ENCODE measurements at regions not wholly inside any gene's neighbourhood (a gene's known extent, or its start where the extent isn't known, plus 50 kb on each side); places are given as distances from the start of the nearest gene placed in this dataset.
"Not testable (repeated sequence)": the region's sequence is repeated elsewhere in the genome, so short reads cannot be mapped to it uniquely, and the experiment has no call there.

DNA sequence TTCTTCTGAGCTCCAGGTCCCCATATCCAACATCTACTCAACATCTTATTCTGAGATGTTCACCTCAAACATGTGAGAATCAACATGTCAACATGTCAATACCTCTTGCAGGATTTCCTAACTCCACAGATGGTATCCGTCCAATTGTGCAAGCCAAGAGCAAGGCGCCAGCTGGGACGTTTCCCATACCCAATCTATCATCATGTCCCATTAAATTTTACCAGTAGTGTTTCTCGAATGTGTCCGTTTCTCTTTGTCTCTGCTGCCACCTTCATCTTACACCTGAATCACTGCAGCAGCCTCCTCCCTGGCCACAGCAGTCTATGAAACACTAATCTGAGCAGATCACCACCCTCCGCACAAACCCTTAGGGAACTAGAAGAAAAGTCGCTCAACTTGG lies 78.0 kb upstream of the RPS6KA2 start:
- no peak for DNase-seq (ENCODE audit: extremely low read depth, low read depth, low spot score)

DNA sequence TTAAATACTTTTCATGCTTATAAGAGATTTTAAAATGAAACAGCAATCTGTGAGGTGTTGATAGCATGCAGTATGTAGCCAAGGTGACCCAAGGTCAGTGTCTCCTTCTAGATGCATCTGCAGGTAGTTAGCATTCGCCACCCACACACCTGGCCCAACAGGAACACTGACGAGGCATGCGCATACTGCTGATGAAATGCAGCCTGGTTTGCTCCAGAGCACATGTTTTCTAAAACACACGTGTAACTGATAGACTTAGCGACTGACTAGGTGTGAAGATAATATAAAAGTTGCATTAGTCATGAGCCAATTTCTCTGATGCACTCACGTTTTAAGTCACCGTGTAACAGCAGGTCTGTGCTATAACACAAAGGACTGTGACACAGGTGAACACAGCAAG lies 77.1 kb upstream of the RPS6KA2 start:
- no peak for DNase-seq (ENCODE audit: extremely low read depth, low read depth, low spot score)

- DNase-seq (ENCODE audit: extremely low read depth, low read depth, low spot score): no peak
These were observed 76.2 kb upstream of the RPS6KA2 start for GRCh38 chr6:166703149-166703710.

- not testable (repeated sequence) for DNase-seq (ENCODE audit: extremely low read depth, low read depth, low spot score)
These were observed 74.4 kb upstream of the RPS6KA2 start for GRCh38 chr6:166701424-166701823.

- not testable (repeated sequence) for DNase-seq (ENCODE audit: extremely low read depth, low read depth, low spot score)
These were observed 73.8 kb upstream of the RPS6KA2 start for GRCh38 chr6:166700871-166701270.

- DNase-seq (ENCODE audit: extremely low read depth, low read depth, low spot score): no peak
These were observed 70.1 kb upstream of the RPS6KA2 start for GRCh38 chr6:166697113-166697512.

- DNase-seq (ENCODE audit: extremely low read depth, low read depth, low spot score): no peak
These were observed 66.8 kb upstream of the RPS6KA2 start for GRCh38 chr6:166693880-166694279.

DNA sequence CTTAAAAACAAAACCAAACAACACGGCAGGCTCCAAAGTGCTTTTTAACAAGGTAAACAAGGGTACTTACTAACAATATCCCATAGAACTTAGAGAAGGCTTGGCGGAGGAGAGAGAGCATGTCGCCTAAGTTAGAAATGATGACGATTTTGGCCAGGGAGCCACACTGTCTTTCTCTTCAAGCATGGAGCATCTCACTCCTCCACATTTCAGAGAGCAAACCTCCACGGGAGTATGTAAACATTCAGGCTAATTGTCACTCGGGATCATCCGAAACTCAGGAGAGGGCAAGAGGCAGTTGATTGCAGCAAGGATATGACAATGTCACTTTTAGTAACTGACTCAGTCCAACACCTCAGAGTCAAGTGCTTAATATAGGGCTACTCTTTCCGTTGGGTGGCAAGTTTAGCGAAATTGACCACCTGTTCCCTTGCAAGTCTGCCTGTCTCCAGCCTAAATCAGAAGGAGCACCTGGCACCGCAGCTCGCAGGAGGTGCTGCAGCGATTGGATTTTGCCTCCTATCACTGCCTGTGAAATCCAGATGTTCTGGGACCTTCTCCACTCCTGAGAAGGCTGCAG lies 65.8 kb upstream of the RPS6KA2 start:
- no peak for DNase-seq (ENCODE audit: extremely low read depth, low read depth, low spot score)

DNA sequence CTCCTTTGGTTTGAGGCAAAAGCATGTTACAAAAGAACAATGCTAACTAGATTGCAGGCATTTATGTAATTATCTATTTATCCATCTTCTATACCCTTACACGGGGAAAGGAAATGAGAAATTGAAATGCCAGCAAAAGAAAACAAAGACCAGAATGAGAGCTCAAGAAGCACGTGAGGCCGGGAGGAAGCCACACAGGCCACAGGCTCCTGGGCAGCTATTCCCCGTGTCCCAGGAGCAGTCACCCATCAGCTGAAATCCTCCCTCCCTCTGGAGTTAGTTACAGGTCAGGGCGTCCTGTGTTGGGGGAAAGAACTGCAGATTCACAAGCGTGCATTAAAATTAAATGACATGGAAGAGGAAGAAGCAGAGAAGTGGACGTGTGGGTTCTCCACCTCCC lies 64.7 kb upstream of the RPS6KA2 start:
- DNase-seq (ENCODE audit: extremely low read depth, low read depth, low spot score): no peak

- no peak for DNase-seq (ENCODE audit: extremely low read depth, low read depth, low spot score)
These were observed 64.1 kb upstream of the RPS6KA2 start for GRCh38 chr6:166691199-166691598.

DNA sequence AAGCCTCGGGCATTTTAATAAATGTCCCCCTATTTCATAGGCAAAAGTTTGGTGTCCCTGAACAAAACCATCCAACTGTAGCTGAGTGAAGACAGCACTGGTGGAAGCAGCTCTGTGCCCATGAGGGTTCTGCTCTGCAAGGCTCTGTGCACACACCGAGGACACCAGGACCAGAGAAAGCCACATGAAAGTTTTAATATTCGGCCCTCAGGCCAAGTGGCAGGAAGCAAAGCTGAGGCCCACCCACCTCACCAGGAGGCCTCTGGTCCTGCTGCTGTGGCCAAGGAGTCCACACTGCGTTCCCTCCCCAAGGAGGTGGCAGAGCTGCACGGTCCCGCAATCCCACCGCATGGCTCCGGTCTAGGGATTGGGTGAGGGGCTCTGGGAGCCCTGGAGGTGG lies 62.6 kb upstream of the RPS6KA2 start:
- no peak for DNase-seq (ENCODE audit: extremely low read depth, low read depth, low spot score)

DNA sequence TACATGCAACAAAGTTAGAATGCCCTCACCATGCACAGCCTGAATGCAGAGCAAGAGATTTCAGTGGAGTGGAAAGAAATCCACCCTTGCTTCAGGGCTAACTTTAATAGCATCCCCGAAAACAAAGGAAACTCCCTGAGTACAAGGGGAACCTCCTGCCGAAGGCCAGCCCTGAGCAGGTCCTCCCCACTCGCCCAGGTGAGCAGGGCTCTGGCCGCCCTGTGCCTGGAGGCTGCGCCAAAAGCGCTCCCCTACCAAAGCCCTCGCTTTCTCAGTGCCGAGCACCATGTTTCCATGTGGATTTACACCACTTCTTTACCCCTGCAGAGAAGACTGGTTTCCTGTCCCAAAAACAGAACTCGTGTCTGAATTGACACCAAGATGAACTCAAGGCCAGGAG lies 61.9 kb upstream of the RPS6KA2 start:
- no peak for DNase-seq (ENCODE audit: extremely low read depth, low read depth, low spot score)

GRCh38 chr6:166687879-166688205 lies 60.8 kb upstream of the RPS6KA2 start:
- DNase-seq (ENCODE audit: extremely low read depth, low read depth, low spot score): no peak

DNA sequence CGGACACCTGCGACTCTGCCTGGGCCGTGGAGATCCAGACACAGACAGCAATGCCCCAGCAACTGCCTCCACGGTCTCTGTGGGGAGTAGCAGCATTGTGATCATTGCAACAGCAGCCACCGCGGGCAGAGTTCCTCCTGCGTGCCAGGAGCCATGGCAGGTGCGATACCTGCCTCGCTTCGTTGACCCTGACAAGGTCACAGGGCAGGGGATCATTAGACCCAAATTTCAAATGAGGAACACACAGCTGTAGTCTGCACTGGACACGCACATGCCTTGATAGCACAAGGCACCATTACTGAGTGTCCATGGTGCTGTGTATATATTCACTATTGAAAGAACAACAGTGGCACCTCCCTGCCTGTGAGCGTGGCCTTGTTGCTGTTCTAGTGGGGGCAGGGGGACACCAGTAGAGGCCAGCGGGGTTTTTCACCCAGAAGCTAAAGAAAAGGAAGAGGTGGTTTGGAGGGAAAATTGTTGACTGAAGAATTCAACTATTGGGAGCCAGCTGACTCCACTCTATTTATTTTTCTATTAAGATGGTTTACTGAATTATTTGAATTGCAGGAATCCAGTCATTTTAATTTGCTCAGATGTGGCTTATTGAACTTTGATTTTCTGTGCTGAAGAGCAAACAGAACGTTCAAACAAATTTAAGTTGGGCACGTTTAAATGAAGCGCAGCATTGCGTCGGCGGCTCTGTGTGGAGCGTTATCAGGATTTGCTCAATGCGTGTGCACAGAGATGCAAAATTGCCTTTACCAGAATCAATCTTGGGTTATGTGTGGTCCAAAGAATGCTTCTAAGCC lies 60.2 kb upstream of the RPS6KA2 start:
- no peak for DNase-seq (ENCODE audit: extremely low read depth, low read depth, low spot score)

- no peak for DNase-seq (ENCODE audit: extremely low read depth, low read depth, low spot score)
These were observed 59.3 kb upstream of the RPS6KA2 start for GRCh38 chr6:166686317-166686716.

GRCh38 chr6:166684866-166685265 lies 57.8 kb upstream of the RPS6KA2 start:
- no peak for DNase-seq (ENCODE audit: extremely low read depth, low read depth, low spot score)

DNA sequence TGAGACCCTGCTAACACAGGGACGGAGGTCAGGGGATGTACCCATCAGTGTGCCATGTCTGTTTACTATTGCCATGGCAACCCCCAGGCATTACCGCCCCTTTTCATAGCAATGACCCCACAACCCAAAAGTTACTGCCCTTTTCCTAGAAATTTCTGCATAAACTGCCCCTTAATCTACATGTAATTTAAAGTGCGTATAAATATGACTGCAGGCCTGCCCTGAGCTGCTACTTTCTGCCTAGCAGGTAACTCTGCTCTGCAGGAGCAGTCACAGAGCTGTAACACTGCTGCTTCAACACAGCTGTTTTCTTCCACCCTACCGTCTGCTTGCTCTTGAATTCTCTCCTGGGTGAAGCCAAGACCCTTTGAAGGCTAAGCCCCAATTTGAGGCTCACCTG lies 57.1 kb upstream of the RPS6KA2 start:
- no peak for DNase-seq (ENCODE audit: extremely low read depth, low read depth, low spot score)

- DNase-seq (ENCODE audit: extremely low read depth, low read depth, low spot score): no peak
These were observed 56.4 kb upstream of the RPS6KA2 start for GRCh38 chr6:166683477-166683876.

DNA sequence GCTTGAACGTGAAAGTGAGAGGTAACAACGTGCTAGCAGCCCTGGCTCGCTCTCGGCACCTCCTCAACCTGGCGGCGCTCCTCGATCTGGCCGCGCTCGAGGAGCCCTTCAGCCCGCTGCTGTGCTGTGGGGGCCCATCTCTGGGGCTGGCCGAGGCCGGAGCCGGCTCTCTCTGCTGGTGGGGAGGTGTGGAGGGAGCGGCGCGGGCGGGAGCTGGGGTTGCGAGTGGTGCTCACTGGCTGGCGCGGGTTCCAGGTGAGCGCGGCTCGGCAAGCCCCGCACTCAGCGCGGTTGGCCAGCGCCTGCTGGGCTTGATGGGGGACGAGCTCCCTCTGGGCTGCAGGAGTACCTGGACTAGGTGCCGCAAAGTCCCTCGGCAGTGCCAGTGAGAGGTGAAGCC lies 52.5 kb upstream of the RPS6KA2 start:
- DNase-seq (ENCODE audit: extremely low read depth, low read depth, low spot score): no peak

DNA sequence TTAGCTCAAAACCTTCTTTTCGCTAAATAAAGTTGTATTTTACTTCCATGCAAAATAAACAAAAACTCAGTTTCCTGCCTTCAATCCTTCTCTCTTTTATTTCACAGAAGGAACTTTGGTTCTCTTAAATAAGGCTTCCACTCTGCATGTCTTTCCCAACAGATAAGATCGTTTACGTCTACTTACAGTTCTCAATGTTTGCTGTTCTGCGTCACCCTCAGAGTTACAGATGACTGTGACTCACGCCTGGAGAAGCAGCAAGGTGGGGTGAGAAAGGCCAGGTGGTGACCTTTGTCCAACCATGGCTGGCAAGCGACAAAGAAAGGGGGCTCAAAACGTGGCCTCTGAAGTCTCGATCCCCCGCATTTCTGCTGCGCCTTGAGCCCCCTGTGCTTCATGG lies 51.4 kb upstream of the RPS6KA2 start:
- DNase-seq (ENCODE audit: extremely low read depth, low read depth, low spot score): no peak

GRCh38 chr6:166677941-166678340 lies 50.9 kb upstream of the RPS6KA2 start:
- no peak for DNase-seq (ENCODE audit: extremely low read depth, low read depth, low spot score)
